Ammon's horn (tissue), 1 donor: ENCODE measurements at regions not wholly inside any gene's neighbourhood (a gene's known extent, or its start where the extent isn't known, plus 50 kb on each side); places are given as distances from the start of the nearest gene placed in this dataset.
A peak's percentile ranks its signal among the peaks of the same experiment; 100 is the strongest.
"Not testable (repeated sequence)": the region's sequence is repeated elsewhere in the genome, so short reads cannot be mapped to it uniquely, and the experiment has no call there.

ENCODE experiments used
- DNase-seq: peaks from one replicate; pipeline ENCODE4 v3.0.0-alpha.2; 2016; ENCODE audit warnings: low spot score

DNA sequence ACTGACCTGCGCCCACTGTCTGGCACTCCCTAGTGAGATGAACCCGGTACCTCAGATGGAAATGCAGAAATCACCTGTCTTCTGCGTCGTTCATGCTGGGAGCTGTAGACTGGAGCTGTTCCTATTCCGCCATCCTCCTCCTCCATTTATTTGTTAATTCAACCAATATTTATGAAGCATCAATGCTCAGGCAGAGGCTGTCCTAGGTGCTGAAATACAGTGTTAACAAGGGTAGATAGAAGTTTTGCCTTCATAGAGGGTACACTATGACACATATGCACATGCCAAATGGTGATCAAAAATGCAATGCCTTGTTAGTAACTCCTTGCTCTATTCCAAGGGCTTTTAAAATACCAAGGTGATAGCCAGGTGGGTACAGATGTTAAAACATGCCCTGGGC is 166.0 kb upstream of the CCL2 start:
- not testable (repeated sequence) for DNase-seq

DNA sequence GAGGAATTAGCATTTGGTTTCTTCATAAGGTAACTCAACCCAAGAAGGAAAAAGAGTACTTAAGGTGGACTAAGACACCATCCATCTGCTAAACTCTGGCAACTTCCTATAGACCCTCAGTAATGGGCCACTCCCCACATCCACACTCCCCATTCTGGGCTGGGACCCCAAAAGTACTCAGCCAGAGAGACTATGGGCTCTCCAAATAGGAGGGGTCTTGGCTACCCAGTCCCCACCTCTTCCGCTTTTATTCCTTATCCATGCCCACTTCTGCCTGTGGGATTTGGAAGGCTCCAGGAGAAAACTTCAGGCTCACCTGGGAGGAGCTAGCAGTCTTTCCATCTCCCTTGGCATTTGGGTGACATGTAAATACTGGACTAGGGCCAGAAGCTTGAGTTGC is 164.5 kb upstream of the CCL2 start:
- no peak for DNase-seq

DNA sequence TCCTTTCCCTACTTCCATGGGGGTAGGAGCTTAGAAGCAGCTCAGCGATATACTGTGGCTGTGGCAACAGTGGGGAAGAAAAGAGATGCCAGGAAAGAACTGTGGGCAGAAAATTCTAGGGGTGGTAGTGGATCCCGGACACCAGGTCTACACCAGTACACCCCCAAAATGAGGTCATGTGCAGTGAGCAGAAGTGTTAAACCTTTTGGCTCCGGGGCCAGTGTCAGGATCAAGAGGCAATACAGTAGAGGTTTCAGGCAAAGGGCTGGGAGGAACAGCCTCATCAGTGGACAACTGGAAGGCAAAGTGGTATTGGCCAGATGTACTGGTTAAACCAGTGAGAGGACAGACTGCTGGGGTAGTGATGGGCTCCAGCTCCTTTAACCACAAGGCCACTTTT is 163.1 kb upstream of the CCL2 start:
- DNase-seq, result no peak

DNA sequence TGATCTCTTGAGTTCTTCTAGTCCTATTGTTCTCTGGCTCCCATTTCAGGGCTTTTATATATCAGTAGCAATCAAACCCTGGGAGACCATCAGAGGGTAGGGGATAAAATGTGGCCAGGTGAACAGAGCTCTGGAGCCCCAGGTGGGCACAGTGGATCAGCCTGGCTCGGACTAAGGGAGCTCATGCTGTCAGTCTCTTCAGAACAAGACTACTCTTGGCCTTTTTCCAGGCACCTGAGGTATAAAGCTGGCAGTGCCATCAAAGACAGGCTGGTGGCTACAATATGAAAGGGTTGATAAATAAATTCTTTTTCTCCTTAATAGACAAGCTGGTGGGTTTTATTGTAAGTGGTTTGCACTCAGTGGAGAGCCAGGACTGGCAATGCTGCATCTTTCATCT is 160.0 kb upstream of the CCL2 start:
- no peak for DNase-seq

DNA sequence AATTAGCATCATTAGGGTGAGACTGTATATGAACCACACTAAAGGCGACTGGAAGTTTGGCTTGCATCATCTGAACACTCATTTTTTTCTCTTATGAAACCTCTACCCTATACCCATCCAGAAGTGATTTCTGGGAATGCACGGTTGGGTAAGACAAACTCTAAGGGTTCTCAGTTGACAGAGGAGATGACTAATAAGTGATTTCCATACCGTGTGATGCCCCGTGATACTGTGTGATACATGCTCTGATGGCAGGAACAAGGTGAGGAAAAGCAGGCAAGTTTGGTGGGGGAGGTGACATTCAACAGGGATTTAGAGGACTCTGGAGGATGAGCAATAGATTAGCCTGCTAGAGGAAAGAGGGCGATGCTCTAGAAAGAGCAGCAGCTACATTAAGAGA is 156.4 kb upstream of the CCL2 start:
- no peak for DNase-seq

DNA sequence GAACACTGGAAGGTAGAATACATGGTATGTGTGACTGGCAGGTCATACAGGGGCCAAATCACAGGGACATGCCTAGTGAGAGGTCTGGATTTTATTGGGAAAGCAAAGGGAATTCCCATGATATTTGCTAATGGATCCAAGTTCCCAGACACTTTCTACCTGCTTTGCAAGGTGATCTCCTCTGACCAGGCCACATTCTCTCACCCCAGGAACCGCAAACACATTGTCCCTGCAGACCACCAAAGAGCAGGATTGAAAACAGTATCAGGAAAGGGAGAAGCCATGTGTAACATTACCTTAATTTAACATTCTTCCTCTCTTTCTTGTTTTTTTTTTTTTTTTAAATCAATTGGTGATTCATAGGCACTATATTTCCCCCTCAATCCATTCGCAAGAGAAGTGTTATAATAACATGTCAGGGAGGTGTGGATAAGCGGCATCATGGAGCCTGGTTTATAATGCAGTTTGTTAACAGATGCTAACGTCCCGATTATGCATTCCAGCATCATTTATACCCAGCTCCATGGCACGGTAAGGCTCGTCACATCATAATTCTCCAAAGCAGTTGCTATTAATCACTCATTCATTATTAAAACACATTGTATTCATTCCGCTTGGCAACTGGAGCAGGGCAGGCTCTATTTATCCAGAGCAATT is 155.1 kb upstream of the CCL2 start:
- DNase-seq, result no peak

DNA sequence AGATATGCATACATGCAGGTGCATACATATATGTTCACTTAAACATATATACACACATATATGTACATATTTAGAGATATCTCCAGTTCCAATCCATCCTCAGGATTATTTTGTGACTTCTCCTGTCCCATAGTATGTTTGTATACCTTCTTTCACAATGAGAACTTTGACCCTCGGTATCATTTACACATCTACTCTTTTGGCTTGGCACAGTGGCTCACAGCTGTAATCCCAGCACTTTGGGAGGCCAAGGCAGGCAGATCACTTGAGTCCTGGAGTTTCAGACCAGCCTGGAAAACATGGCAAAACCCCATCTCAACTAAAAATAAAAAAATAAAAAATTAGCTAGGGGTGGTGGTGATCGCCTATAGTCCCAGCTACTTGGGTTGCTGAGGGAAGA is 148.1 kb upstream of the CCL2 start:
- DNase-seq, result no peak

DNA sequence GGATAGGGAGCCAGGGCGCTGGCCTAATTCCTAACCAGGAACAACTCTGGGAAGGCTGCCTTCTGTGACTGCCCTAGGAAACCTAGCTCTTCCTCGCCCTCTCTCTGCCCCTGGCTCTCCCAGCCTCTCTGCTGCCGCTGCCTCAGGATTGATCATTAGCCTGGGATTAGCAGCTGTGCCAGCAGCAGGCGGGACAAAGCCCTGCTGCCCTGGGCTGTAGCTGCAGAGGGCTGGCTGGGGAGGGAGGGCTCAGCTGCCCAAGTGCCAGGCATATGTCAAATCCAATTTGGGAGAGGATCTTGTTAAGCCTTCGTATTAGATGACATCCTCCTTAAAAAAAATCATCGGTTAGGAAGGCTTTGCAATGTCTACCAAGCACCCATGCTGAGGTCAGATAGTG is 144.8 kb upstream of the CCL2 start:
- peak; percentile 17 for DNase-seq

DNA sequence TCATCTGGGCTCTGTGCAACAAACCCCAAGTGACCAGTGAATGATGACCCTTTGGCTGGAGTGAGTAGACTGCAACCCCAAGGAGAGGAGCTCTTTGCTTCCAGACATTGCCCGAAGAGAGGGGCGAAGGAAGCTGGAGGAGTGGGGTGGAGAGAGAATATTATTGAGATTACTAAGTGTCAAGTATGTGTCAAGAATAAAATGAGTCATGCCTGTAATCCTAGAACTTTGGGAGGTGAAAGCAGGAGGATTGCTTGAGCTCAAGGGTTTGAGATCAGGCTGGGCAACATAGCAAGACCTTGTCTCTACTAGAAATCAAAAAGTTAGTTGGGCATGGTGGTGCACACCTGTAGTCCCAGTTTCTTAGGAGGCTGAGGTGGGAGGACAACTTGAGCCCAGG is 142.0 kb upstream of the CCL2 start:
- no peak for DNase-seq

DNA sequence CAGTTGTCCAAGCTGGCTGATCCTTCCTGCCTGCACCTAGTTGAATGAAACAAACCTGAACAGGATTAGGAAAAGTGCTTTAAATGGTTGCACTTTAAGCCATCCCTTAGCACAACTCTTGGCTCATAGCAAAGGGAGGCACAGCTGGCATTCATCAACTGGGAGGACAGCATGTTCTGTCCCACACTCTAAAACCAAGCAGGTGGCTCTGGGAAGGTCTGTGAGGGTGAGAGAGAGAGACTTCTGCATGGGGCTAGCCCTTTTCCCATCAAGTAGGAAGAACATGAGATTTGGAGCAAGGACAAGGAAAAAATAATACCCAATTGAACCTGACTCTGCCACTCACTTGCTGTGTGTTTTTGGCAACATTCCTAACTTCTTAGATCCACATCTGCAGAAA is 140.9 kb upstream of the CCL2 start:
- DNase-seq, result no peak

DNA sequence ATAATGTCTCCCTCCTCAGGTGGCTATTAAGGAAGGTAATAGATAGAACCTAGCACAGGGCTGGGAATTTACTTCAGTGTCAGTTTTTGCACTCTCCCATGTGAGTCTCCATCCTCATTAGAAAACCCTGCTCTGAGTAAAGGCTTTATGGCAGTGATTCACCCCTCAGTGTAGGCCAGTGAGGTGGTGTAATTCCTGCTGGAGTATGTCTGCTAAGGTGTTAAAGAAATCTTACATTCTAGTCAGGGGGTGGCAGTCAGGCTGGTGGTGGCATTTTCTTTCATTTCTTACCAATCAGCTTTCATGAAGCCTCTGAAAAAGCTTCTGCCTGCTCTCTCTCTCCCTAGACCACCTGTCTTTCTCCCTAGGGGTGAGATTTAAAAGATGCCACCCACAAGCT is 138.8 kb upstream of the CCL2 start:
- DNase-seq, result no peak

DNA sequence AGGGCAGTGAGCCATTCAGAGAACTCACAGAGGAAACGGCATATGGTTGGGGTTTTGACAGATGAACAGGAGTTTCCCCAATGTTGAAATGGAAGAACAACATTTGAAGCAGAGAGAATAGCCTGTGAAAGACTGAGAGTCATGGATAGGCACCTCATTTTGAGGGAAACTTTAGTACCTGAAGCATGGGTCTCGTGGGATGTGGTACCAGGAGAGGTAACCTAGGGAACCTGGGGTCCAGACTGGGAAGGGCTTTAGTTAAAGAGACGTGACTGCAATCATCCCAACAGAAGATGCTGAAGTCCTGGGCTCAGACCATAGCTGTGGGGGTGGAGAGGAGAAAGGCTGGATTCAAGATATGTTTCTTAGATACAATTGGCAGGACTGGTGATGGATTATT is 137.8 kb upstream of the CCL2 start:
- DNase-seq, result no peak

DNA sequence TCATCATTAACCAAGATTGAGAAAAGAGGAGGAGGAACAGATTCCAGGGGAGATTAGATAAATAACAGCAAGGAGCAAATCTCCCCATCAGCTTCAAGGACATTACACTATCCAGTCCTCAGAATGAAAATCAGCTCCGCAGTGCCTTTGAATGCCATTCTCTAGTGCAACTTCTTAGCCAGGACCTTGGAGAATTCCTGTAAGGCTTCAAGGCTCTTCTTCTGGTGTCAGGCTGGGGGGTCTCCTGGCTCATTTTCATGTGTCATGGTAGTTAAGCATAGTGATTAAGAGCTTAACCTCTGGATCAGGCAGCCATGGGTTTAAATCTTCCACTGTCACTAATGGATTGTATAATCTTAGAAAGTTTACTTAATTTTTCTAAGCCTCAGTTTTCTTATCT is 137.3 kb upstream of the CCL2 start:
- no peak for DNase-seq

DNA sequence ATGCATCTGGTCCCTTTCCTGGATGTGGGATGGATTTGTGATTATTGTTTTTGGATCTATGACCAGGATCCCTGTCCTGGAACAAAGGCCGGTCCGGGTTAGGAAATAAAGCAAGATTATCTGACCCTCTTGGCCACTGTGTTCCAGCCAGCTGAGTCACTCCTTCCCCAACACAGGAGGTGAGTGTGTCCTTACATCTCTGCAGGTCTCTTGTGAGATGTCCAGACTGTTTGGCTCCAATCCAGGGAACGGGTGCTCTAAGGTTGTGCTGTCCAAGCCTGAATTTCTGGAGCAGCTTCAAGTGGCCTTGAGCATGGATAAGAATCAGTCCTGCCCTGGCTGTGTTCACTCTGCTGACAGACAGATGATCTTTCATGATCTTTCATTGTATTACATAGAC is 136.5 kb upstream of the CCL2 start:
- no peak for DNase-seq

DNA sequence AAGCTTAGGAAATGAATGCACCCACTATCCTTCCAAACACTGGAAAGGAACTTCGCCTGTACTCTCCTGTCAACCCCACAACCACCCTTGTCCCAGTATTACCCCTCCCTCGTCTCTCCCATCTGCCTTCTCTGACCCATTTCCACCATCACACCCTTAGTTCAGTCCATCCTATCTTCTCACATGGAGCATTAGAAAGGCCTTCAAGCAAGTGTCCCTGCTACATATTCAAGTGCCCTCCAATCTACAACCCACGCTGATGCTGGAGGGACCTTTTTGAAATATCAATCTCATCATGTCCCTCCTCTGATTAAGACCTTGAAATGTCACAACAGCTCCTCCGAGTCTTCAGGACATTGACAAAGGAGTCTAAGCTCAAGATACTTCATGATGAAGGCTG is 133.8 kb upstream of the CCL2 start:
- no peak for DNase-seq

DNA sequence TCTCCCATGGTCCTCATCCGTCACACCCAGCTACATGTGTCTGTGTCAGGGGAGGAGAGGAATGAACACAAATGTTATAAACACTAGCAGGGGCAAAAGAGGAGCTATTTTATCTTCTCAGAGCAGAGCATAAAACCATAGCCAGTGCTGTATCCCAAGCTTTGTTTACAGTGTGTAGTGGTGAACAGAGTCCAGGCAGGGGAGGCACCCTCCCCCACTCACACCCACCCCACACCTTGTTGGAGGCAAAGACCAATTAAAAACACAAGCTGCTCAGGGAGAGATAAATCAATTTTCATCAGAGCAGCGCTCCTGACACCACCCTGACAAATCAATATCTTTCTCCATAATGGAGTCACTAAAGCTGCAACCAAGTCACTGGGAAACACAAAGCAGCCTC is 132.6 kb upstream of the CCL2 start:
- DNase-seq, result no peak

DNA sequence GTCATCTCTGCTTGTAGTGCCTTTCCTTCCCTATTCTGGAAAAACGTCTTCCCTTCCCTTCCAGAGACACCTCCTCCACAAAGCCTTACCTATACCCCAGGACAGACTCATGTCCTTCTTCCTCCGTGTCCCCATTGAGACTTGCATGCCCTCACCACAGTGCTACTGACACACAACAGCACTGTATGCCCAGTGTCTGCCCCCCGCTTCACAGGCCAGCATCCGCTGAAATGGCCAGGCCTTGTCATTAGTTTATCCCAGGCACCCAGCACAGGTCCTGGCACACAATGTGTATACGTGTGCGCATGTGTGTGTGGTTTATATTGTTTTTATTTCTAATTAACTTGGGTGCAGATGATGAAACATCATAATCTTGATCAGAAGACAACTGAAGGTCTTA is 130.1 kb upstream of the CCL2 start:
- DNase-seq, result no peak

DNA sequence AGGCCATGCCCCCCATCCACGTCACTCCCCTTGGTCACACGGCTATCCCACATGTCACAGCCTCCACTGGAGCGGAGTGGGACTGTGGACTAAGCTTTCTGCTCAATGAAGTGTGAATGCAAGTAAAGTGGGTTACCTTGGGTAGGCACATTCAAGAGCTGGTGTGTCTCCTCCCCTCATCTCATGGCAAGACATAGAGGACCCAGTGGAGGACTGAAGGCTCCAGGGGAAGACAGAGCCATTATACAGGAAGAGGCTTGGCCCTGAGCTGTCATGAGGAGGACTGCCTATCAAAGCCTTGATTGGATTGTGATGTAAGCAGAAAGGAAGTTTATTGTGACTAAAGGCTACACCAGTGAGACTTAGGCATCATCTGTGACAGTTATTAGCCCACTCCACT is 129.2 kb upstream of the CCL2 start:
- no peak for DNase-seq

DNA sequence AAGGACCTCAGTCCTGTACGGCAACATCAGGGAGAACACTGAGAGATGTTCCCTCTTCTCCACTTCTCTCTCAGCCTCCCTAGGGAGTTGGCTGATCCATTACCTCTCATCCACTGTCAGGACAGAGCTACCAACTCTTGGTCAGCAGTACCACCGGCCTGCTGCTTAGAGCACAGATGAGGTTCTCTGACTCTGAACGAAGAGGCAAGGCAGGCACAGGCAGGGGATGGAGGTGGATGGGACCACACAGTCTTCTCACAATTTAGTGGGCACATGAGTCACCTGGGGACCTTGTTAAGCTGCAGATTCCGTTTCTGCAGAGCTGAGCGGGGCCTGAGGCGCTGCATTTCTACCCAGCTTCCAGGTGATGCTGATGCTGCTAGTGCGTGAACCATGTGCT is 128.6 kb upstream of the CCL2 start:
- DNase-seq, result no peak

DNA sequence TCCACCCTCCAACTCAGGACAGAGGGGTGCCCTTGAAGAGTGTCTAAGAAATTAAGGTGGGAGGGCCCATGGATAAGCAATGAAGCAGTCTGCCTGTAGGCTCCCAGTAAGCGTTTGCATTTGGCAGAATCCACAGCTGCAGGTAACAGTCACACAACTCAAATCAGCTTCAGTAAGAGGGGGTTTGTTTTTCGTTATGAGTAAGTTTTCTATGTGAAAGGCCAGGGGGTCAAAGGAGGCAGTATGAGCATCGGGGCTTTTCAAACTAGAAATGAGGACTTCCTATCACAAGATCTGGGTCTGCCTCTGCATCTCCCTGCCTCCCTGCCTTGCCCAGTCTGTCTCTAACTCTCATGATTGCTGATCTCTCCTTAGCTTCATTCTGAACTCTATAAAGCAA is 128.1 kb upstream of the CCL2 start:
- no peak for DNase-seq

DNA sequence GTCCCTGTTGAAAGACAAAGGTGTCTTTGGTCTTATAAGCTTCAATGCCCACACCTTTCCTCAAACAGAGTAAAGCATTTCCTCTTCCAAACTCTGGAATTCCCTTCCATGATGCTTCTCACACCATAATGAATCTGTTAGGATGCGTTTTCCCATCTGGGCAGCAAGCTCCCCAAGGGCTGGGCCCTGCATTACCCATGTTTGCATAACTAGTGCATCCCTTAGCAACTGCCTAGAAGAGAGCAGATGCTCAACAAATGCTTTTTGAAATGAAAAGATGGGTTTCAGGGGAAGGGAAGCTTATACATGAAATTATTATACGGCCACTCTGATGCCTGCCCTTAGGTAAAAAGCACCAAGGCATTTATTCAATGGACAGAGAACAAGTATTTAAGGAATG is 124.5 kb upstream of the CCL2 start:
- peak; percentile 37 for DNase-seq

DNA sequence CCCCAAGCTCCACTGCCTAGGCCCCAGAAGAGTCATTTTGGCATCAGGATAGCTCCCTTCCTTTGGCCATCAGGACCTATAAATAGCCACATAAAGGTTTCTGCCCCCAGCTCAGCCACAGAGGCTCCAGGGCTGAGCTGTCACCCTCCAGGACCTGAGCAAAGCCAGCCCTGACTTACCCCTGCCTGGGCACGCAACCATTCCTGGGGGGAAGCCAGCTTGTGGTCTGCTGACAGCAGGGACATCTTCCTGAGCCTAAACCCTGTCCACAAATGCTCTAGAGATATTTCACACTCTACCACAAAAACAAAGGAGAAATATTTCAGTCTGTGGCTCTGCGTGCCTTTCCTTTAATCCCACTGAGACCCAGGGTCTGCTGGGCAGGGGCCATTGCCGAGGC is 123.7 kb upstream of the CCL2 start:
- no peak for DNase-seq

DNA sequence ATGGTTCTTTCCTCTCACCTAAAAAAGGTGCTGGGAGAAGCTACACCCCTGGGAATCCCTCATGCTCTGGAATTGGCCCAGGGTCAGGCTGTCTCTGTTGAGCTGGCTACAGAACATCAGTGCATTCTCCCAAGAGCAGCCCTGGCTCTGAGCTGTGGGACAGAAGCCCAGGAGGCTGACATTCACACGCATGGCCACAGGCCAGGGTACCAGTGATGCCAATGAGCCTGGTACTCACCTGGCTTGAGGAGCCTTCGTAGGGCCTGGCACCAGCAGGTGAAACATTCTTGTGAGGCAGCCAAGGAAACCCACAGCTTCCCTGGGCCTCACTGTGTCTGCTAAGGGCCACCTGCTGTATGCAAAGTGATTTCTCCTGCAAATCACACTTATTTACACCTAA is 121.7 kb upstream of the CCL2 start:
- peak; percentile 63 for DNase-seq

DNA sequence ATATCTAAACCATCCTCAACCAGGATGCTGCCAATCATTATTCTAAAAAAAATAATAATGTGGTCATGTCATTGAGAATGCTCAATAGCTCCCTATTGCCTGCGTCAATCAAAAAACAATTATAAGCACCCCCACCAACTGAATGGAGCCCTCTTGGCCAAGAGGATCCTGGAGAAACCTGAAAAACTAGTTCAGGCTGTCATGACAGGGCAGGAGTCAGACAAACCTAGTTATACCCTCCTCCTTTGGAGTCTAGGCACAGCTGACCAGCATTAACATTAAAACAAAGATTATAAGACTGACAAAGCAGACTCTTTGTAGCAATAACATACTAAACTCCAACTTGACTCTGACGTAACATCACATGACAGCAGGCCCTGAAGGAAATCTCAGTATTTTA is 119.2 kb upstream of the CCL2 start:
- DNase-seq, result no peak

DNA sequence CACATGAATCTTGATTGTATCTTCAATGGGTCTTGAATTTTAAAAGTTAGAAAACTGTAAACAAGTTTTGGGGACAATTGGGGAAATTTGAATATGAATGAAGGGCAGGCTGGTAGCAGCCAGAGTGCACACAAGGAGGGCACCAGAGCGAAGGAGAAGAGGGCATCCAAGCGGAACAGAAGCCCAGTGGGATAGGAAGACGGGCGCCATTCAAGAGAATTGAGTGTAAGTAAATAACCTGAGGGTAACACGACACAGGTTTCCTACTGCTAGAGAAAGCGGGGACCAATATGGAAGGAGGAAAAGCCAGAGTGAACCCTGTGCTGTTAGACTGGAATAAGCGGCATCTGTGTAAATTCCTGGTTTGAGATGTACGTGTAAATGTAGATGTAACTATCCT is 115.1 kb upstream of the CCL2 start:
- DNase-seq, result peak; percentile 38
